GM12878 (cell line): ENCODE measurements at regions not wholly inside any gene's neighbourhood (a gene's known extent, or its start where the extent isn't known, plus 50 kb on each side); places are given as distances from the start of the nearest gene placed in this dataset.

Experiments
- ATAC-seq: fragments of 200-7000 bp; cut with Tn5 transposase; 3 replicates; pipeline ENCODE4 v1.9.1; 2020; ENCODE audit warnings: mild to moderate bottlenecking, moderate library complexity
- BruUV-seq: library from RNA; stranded (reverse); fragments of 400-500 nt; replicated peaks from 2 replicates; lab custom pipeline; 2021; lab: Mats Ljungman, UMichigan
- CTCF ChIA-PET: fragments of 300-600 bp; sonication (Branson Sonifier 250); formaldehyde crosslinking; extraction: SDS; loops from one replicate; lab custom pipeline; 2021; ENCODE audit warnings: inconsistent platforms; lab: Yijun Ruan, JAX
- POLR2A ChIA-PET: fragments of 350-600 bp; formaldehyde crosslinking; extraction: SDS; loops from one replicate; lab custom pipeline; 2021; ENCODE audit warnings: inconsistent platforms; lab: Charles Lee
- RAD21 ChIA-PET: fragments of 300-600 bp; sonication (Branson Sonifier 250); formaldehyde crosslinking; loops from one replicate; lab custom pipeline; 2023; ENCODE audit warnings: antibody characterized with exemption; ENCODE audit not compliant: unreplicated experiment; lab: Charles Lee
- SMC1A ChIA-PET: fragments of 300-600 bp; sonication (Branson Sonifier 250); formaldehyde crosslinking; loops from one replicate; lab custom pipeline; 2023; ENCODE audit not compliant: unreplicated experiment, uncharacterized antibody; lab: Charles Lee
- DNase-seq: peaks from one replicate; pipeline ENCODE4 v3.0.0-alpha.2; 2011; ENCODE audit warnings: low read depth, low spot score
- FAIRE-seq: peaks from 3 replicates; lab custom pipeline; 2011; peaks lifted over from hg19 to GRCh38; lab: Jason Lieb, UNC
- H2AFZ ChIP-seq: 2 replicates; pipeline ENCODE4 v1.6.0; 2011; ENCODE audit warnings: low read depth, low read length, control low read depth; ENCODE audit not compliant: control insufficient read depth
- H3K27ac ChIP-seq: 2 replicates; pipeline ENCODE4 v1.5.1; 2011; ENCODE audit warnings: control low read depth; ENCODE audit not compliant: control insufficient read depth, insufficient read depth
- H3K27me3 ChIP-seq, 2 experiments: replicated peaks in 1 of 2; 2 replicates each; pipeline versions ENCODE4 v1.6.0 to v1.6.1; 2011; ENCODE audit warnings: low read length in 1 of 2; ENCODE audit not compliant: control insufficient read depth in 2 of 2, insufficient read depth in 2 of 2
- H3K36me3 ChIP-seq, 2 experiments: 2 replicates each; pipeline ENCODE4 v1.5.1; 2011; ENCODE audit warnings: low read length in 1 of 2; ENCODE audit not compliant: control insufficient read depth in 2 of 2, insufficient read depth in 2 of 2
- H3K4me1 ChIP-seq: 2 replicates; pipeline ENCODE4 v1.6.1; 2011; ENCODE audit warnings: mild to moderate bottlenecking, low read length, moderate library complexity, mixed read lengths; ENCODE audit not compliant: control insufficient read depth, insufficient read depth
- H3K4me2 ChIP-seq: 2 replicates; pipeline ENCODE4 v1.6.0; 2011; ENCODE audit warnings: control low read depth; ENCODE audit not compliant: control insufficient read depth, insufficient read depth
- H3K4me3 ChIP-seq: fragments of 200-600 bp; sonication (generic); 2 replicates; pipeline ENCODE4 v1.5.1; 2016
- H3K79me2 ChIP-seq: 2 replicates; pipeline ENCODE4 v1.6.0; 2011; ENCODE audit warnings: low read length; ENCODE audit not compliant: control insufficient read depth, insufficient read depth
- H3K9ac ChIP-seq: 2 replicates; pipeline ENCODE4 v1.8.0; 2011; ENCODE audit warnings: low read length, control low read depth, mixed read lengths; ENCODE audit not compliant: control insufficient read depth, insufficient read depth
- H3K9me3 ChIP-seq: replicated peaks from 3 replicates; pipeline ENCODE4 v1.5.1; 2011; ENCODE audit warnings: mild to moderate bottlenecking, low read length; ENCODE audit not compliant: control insufficient read depth, insufficient read depth
- H4K20me1 ChIP-seq: 2 replicates; pipeline ENCODE4 v1.6.0; 2011; ENCODE audit not compliant: control insufficient read depth, insufficient read depth
- ATF3 ChIP-seq: IDR thresholded peaks from 2 replicates; pipeline ENCODE4 v1.6.1; 2011; ENCODE audit warnings: low read depth, mild to moderate bottlenecking, low read length, moderate library complexity, borderline replicate concordance; ENCODE audit errors: extremely low read depth
- BRCA1 ChIP-seq: IDR thresholded peaks from 2 replicates; pipeline ENCODE4 v1.6.1; 2011; ENCODE audit warnings: low read depth, low read length, improper control_type of control experiment
- CBX5 ChIP-seq: sonication (generic); IDR thresholded peaks from 2 replicates; pipeline ENCODE4 v1.6.1; 2016; ENCODE audit warnings: low read depth, moderate library complexity, mild to moderate bottlenecking, inconsistent platforms
- CHD4 ChIP-seq: fragments of 200-600 bp; sonication (generic); IDR thresholded peaks from 2 replicates; pipeline ENCODE4 v1.6.1; 2016; ENCODE audit warnings: mild to moderate bottlenecking
- EED ChIP-seq: sonication (generic); IDR thresholded peaks from 2 replicates; pipeline ENCODE4 v1.6.1; 2016; ENCODE audit warnings: antibody characterized with exemption, low read depth
- EGR1 ChIP-seq, 2 experiments: IDR thresholded peaks; 1 replicate in 1 of 2; 2 replicates in 1 of 2; pipeline ENCODE4 v1.6.1; 2011 to 2012; ENCODE audit warnings: low read depth in 2 of 2, low read length in 2 of 2, borderline replicate concordance in 1 of 2, mild to moderate bottlenecking in 1 of 2, moderate library complexity in 1 of 2
- ETV6 ChIP-seq, 2 experiments: fragments of 450-650 bp in 1 of 2; IDR thresholded peaks in 1 of 2; conservative IDR thresholded peaks in 1 of 2; 2 replicates each; pipeline ENCODE4 v1.6.1; 2014; ENCODE audit warnings: antibody characterized with exemption in 1 of 2, borderline replicate concordance in 1 of 2, low read depth in 1 of 2, mild to moderate bottlenecking in 1 of 2, moderate library complexity in 1 of 2
- IKZF1 ChIP-seq: fragments of 450-650 bp; conservative IDR thresholded peaks from 2 replicates; pipeline ENCODE4 v1.6.1; 2017; ENCODE audit warnings: antibody characterized with exemption, mild to moderate bottlenecking
- PAX5 ChIP-seq: IDR thresholded peaks from 2 replicates; pipeline ENCODE4 v1.6.1; 2011; ENCODE audit warnings: low read depth, low read length, borderline replicate concordance
- PAX8 ChIP-seq: fragments of 450-650 bp; IDR thresholded peaks from 2 replicates; pipeline ENCODE4 v1.6.1; 2017; ENCODE audit warnings: mild to moderate bottlenecking, moderate library complexity
- POLR2A ChIP-seq: IDR thresholded peaks from 2 replicates; pipeline ENCODE4 v1.6.1; 2011; ENCODE audit warnings: low read depth, mild to moderate bottlenecking, low read length
- RAD51 ChIP-seq: fragments of 450-650 bp; IDR thresholded peaks from 2 replicates; pipeline ENCODE4 v1.6.1; 2016; ENCODE audit warnings: moderate library complexity, mild to moderate bottlenecking, inconsistent platforms
- SMARCA5 ChIP-seq: fragments of 450-650 bp; IDR thresholded peaks from 2 replicates; pipeline ENCODE4 v1.6.1; 2017; ENCODE audit warnings: mild to moderate bottlenecking
- WRNIP1 ChIP-seq: IDR thresholded peaks from 2 replicates; pipeline ENCODE4 v1.6.1; 2011; ENCODE audit warnings: low read depth, low read length, improper control_type of control experiment, borderline replicate concordance
- ZNF687 ChIP-seq: fragments of 450-650 bp; IDR thresholded peaks from 2 replicates; pipeline ENCODE4 v1.6.1; 2017; ENCODE audit warnings: mild to moderate bottlenecking, moderate library complexity
- WGBS: methylation state at CpG from one replicate; pipeline ENCODE4 v1.1.6; 2016; ENCODE audit warnings: low lambda C conversion rate; ENCODE audit not compliant: insufficient replicate concordance, insufficient coverage; ENCODE audit errors: missing lambda C conversion rate; 5-methylcytosine and 5-hydroxymethylcytosine counted together
- in situ Hi-C: fragments of 300-500 bp; cut with MboI; formaldehyde crosslinking; loops from 9 replicates; pipeline ENCODE4 v1.14.3; 2018; ENCODE audit warnings: mixed read lengths
- intact Hi-C: fragments of 100-400 bp; cut with micrococcal nuclease; formaldehyde crosslinking; loops from one replicate; pipeline ENCODE4 v1.14.2; 2022; ENCODE audit not compliant: unreplicated experiment

- Histone ChIP-seq H3K27me3 (no peaks in the 10 kb centered on the region), H3K4me3 (no peak overlapping the region), H3K9ac (no peak overlapping the region), H2AFZ (no peak overlapping the region), H3K79me2 (no peaks in the 10 kb centered on the region), H3K4me2 (no peak overlapping the region), H3K9me3 (no peaks in the 10 kb centered on the region), H3K36me3 (no peaks in the 10 kb centered on the region), H3K27ac (no peak overlapping the region), H3K4me1 (no peaks in the 10 kb centered on the region), H4K20me1 (no peaks in the 10 kb centered on the region)
- 0% methylated on average over 2 of the region's 2 CpGs for whole genome bisulfite sequencing
- in situ Hi-C loops (loop anchor here (10.0 kb wide), 1 partner anchor 868 kb away; no protein-coding TSS in a partner anchor), intact Hi-C loops (loop anchor here (10.0 kb wide), 1 partner anchor 398 kb away; no protein-coding TSS in a partner anchor)
- ATAC-seq (no peak), DNase-seq (no peak), FAIRE-seq (no peak)
- POLR2A ChIA-PET: no interaction called here
- CTCF ChIA-PET: no interaction called here
- BruUV-seq: no TSS peak
- RAD21 ChIA-PET: no interaction called here
- TF ChIP-seq IKZF1: no peak
- SMC1A ChIA-PET: no interaction called here
Observed at GRCh38 chr2:163187119-163187518, 348.6 kb upstream of the KCNH7 start.

GRCh38 chr2:163185160-163185559 lies 346.6 kb upstream of the KCNH7 start:
- Histone ChIP-seq H3K9me3 (no peaks in the 10 kb centered on the region), H2AFZ (no peak overlapping the region), H3K27ac (no peak overlapping the region), H3K9ac (no peak overlapping the region), H3K4me2 (no peak overlapping the region), H4K20me1 (no peaks in the 10 kb centered on the region), H3K36me3 (no peaks in the 10 kb centered on the region), H3K79me2 (no peaks in the 10 kb centered on the region), H3K27me3 (no peaks in the 10 kb centered on the region), H3K4me3 (no peak overlapping the region)
- no peak for FAIRE-seq
- ChIA-PET SMC1A (interaction anchor here (1.1 kb wide), 1 partner anchor 876 kb away, joined by 4 read pairs; no protein-coding TSS in a partner anchor), POLR2A (no interaction called here)
- ATAC-seq: no peak
- no TSS peak for BruUV-seq
- in situ Hi-C loops: loop anchor here (10.0 kb wide), 1 partner anchor 870 kb away; no protein-coding TSS in a partner anchor
- TF ChIP-seq ETV6 (conservative IDR thresholded peaks at IDR 0.05 in 1 of 2, IDR thresholded peaks at IDR 0.05 in 1 of 2; ENCODE audit: borderline replicate concordance in 1 of 2, low read depth in 1 of 2) (no peak), ATF3 (no peak), CBX5 (no peak), WRNIP1 (no peak), IKZF1 (no peak), POLR2A (no peak), EED (no peak), EGR1 (IDR thresholded peaks at IDR 0.05; ENCODE audit: borderline replicate concordance in 1 of 2, low read depth in 2 of 2, low read length in 2 of 2) (no peak), PAX8 (no peak), PAX5 (no peak), SMARCA5 (no peak), BRCA1 (no peak), ZNF687 (no peak), CHD4 (no peak), RAD51 (no peak)
- TF ChIP-seq, all 136 proteins: peak for 0
- 2% methylated on average over 2 of the region's 2 CpGs for WGBS
- ChIA-PET CTCF (no interaction called here), RAD21 (no interaction called here)
- no peaks in the 10 kb centered on the region for H3K4me1 ChIP-seq
- no peak for DNase-seq
- intact Hi-C loops: loop anchor here (10.0 kb wide), 1 partner anchor 400 kb away; no protein-coding TSS in a partner anchor
